Posterior cingulate gyrus (tissue), 11 donors: ENCODE measurements at regions not wholly inside any gene's neighbourhood (a gene's known extent, or its start where the extent isn't known, plus 50 kb on each side); places are given as distances from the start of the nearest gene placed in this dataset.

Source experiments
- DNase-seq, 10 donors: peaks; one replicate each; pipeline versions ENCODE4 v3.0.0 to v3.0.0-alpha.2; 2020 to 2021; ENCODE audit warnings: mixed read lengths in 3 of 10
- intact Hi-C: fragments of 100-400 bp; cut with DNase I; formaldehyde crosslinking; loops from one replicate; pipeline ENCODE4 v1.15.1; 2023

GRCh38 chr2:240271716-240272341, 131.4 kb upstream of the OTOS start:
- intact Hi-C loops, result no loop called here

GRCh38 chr2:240275386-240275785, 134.9 kb upstream of the OTOS start:
- no peak for DNase-seq
- intact Hi-C loops, result no loop called here

More at GRCh38 chr2:240271716-240272341, 131.4 kb upstream of the OTOS start:
- DNase-seq, result no peak

GRCh38 chr2:240277073-240277806, 136.8 kb upstream of the OTOS start:
- intact Hi-C loops, result no loop called here
- DNase-seq, result peak in 1 of 10 donors; percentile 34

- intact Hi-C loops, result no loop called here
- peak in 1 of 10 donors; percentile 30 for DNase-seq
These were observed 137.5 kb upstream of the OTOS start for GRCh38 chr2:240277807-240278522.

GRCh38 chr2:240278661-240279060, 138.2 kb upstream of the OTOS start:
- no peak for DNase-seq
- intact Hi-C loops, result no loop called here

- intact Hi-C loops, result no loop called here
- no peak for DNase-seq
These were observed 140.2 kb upstream of the OTOS start for GRCh38 chr2:240280621-240281020.

GRCh38 chr2:240284503-240285259, 144.2 kb upstream of the OTOS start:
- intact Hi-C loops, result no loop called here
- peak in 2 of 10 donors; percentile 59 to 72 for DNase-seq

- intact Hi-C loops, result no loop called here
- no peak for DNase-seq
These were observed 145.3 kb upstream of the OTOS start for GRCh38 chr2:240285725-240286124.

- peak in 4 of 10 donors; percentile 35 to 76 (median 61) for DNase-seq
- intact Hi-C loops, result no loop called here
These were observed 146.1 kb upstream of the OTOS start for GRCh38 chr2:240286596-240286995.

- DNase-seq, result peak in 2 of 10 donors; percentile 40 to 70
These were observed 146.6 kb upstream of the OTOS start for GRCh38 chr2:240287011-240287410.

GRCh38 chr2:240287496-240288086, 147.1 kb upstream of the OTOS start:
- intact Hi-C loops, result no loop called here
- DNase-seq, result peak in 3 of 10 donors; percentile 37 to 92 (median 71)

More at GRCh38 chr2:240287011-240287410, 146.6 kb upstream of the OTOS start:
- intact Hi-C loops, result no loop called here

GRCh38 chr2:240288087-240288521, 147.4 kb upstream of the GPC1 start:
- intact Hi-C loops, result no loop called here
- DNase-seq, result peak in 1 of 10 donors; percentile 64

- peak in 1 of 10 donors; percentile 80 for DNase-seq
- intact Hi-C loops, result no loop called here
These were observed 145.6 kb upstream of the GPC1 start for GRCh38 chr2:240289701-240290431.

GRCh38 chr2:240290432-240291336, 144.8 kb upstream of the GPC1 start:
- intact Hi-C loops, result no loop called here
- peak in 2 of 10 donors; percentile 67 to 74 for DNase-seq

GRCh38 chr2:240291337-240292034, 144.0 kb upstream of the GPC1 start:
- intact Hi-C loops, result no loop called here
- DNase-seq, result peak in 1 of 10 donors; percentile 74

- peak in 2 of 10 donors; percentile 64 to 75 for DNase-seq
- intact Hi-C loops, result no loop called here
These were observed 143.4 kb upstream of the GPC1 start for GRCh38 chr2:240292035-240292574.
